Peyer's patch (tissue), 4 donors: ENCODE measurements at regions not wholly inside any gene's neighbourhood (a gene's known extent, or its start where the extent isn't known, plus 50 kb on each side); places are given as distances from the start of the nearest gene placed in this dataset.

Source experiments
- CTCF ChIP-seq, 6 experiments: fragments of 450-650 bp in 4 of 6; fragments of 200-600 bp in 2 of 6; sonication (generic) in 1 of 6; IDR thresholded peaks; one replicate each; pipeline ENCODE4 v1.5.1; 2017 to 2019; ENCODE audit warnings: antibody characterized with exemption in 6 of 6, mild to moderate bottlenecking in 3 of 6, moderate library complexity in 1 of 6
- POLR2A ChIP-seq, 2 donors: fragments of 450-650 bp; IDR thresholded peaks; one replicate each; pipeline ENCODE4 v1.5.1; 2017; ENCODE audit warnings: antibody characterized with exemption in 2 of 2, mild to moderate bottlenecking in 2 of 2, moderate library complexity in 2 of 2

GRCh38 chr9:118000581-118000980, 296.4 kb downstream of the TLR4 start:
- no peak for TF ChIP-seq POLR2A (IDR thresholded peaks at IDR 0.05)
- TF ChIP-seq CTCF (IDR thresholded peaks at IDR 0.05), result no peak
